Ishikawa (cell line): ENCODE measurements at regions not wholly inside any gene's neighbourhood (a gene's known extent, or its start where the extent isn't known, plus 50 kb on each side); places are given as distances from the start of the nearest gene placed in this dataset.

Experiments
- CEBPB ChIP-seq: IDR thresholded peaks from 2 replicates; pipeline ENCODE4 v1.6.1; 2012
- CREB1 ChIP-seq: IDR thresholded peaks from 2 replicates; pipeline ENCODE4 v1.6.1; 2012; ENCODE audit warnings: low read depth
- EGR1 ChIP-seq: IDR thresholded peaks from 2 replicates; pipeline ENCODE4 v1.6.1; 2012
- EP300 ChIP-seq: IDR thresholded peaks from 2 replicates; pipeline ENCODE4 v1.6.1; 2012; ENCODE audit warnings: borderline replicate concordance
- FOXM1 ChIP-seq: IDR thresholded peaks from 2 replicates; pipeline ENCODE4 v1.6.1; 2012; ENCODE audit warnings: low read depth, borderline replicate concordance
- MAX ChIP-seq: IDR thresholded peaks from 2 replicates; pipeline ENCODE4 v1.6.1; 2012
- NFIC ChIP-seq: IDR thresholded peaks from 2 replicates; pipeline ENCODE4 v1.6.1; 2012
- RAD21 ChIP-seq: IDR thresholded peaks from 2 replicates; pipeline ENCODE4 v1.6.1; 2012; ENCODE audit warnings: low read depth
- REST ChIP-seq: IDR thresholded peaks from 2 replicates; pipeline ENCODE4 v1.6.1; 2012; ENCODE audit warnings: low read depth, mild to moderate bottlenecking
- TAF1 ChIP-seq: IDR thresholded peaks from 2 replicates; pipeline ENCODE4 v1.6.1; 2012; ENCODE audit warnings: low read depth, mild to moderate bottlenecking
- TF ChIP-seq, protein P1 (sequence below): IDR thresholded peaks from 2 replicates; pipeline ENCODE4 v1.6.1; 2012

DNA sequence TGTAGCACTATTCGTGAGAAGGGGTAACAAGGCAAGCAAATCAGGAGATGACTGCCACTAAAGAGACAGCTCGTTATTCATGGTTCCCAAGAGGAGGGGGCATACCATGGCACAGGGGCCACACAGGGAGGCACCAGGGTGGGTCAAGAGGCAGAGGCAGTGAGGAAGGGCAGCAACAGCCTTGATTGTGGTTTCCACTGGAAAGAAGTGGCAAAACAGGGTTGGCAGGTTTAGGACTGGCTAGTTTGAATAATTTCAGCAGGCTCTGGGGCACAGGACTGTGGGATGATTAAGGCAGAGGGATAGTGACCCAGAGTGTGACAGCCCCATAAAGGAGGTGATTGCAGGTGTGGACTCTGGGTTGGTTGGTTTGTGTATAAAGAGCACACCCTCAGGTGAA lies 188.9 kb downstream of the CBLN1 start:
- TF ChIP-seq MAX (no peak), TAF1 (no peak), FOXM1 (no peak), CEBPB (no peak), EP300 (no peak), RAD21 (no peak), NFIC (no peak), EGR1 (no peak), REST (no peak), CREB1 (no peak)
- TF ChIP-seq, protein P1, sequence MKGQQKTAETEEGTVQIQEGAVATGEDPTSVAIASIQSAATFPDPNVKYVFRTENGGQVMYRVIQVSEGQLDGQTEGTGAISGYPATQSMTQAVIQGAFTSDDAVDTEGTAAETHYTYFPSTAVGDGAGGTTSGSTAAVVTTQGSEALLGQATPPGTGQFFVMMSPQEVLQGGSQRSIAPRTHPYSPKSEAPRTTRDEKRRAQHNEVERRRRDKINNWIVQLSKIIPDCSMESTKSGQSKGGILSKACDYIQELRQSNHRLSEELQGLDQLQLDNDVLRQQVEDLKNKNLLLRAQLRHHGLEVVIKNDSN, result no peak
